ENCODE measurements at regions not wholly inside any gene's neighbourhood (a gene's known extent, or its start where the extent isn't known, plus 50 kb on each side); places are given as distances from the start of the nearest gene placed in this dataset.

DNA sequence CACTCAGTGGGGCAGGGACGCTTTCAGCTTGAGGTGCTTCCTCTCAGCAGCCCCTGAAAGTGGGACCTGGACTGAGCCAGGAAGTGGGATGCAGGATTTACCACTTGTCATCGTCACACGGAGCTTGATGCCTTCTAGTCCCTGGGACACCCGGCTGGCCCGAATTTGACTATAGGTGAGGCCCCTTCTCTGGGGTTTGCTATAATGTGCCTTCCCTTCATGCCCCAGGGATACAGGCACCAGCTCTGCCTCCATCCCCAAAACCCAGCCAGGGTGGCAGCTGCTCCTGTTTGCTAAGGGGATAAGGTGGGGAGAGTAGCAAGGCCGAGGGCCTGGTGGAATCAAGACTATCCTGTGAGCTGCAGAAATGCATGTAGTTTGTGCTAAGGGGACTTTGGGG, 235.0 kb downstream of the GLRX3 start:
- DNase-seq, result no peak

GRCh38 chr10:130371666-130372065, 235.5 kb downstream of the GLRX3 start:
- DNase-seq, result no peak

GRCh38 chr10:130372222-130372621, 236.0 kb downstream of the GLRX3 start:
- DNase-seq, result no peak

GRCh38 chr10:130372866-130373265, 236.7 kb downstream of the GLRX3 start:
- no peak for DNase-seq

- DNase-seq, result no peak
Measured at GRCh38 chr10:130377986-130378540, 241.9 kb downstream of the GLRX3 start.

DNA sequence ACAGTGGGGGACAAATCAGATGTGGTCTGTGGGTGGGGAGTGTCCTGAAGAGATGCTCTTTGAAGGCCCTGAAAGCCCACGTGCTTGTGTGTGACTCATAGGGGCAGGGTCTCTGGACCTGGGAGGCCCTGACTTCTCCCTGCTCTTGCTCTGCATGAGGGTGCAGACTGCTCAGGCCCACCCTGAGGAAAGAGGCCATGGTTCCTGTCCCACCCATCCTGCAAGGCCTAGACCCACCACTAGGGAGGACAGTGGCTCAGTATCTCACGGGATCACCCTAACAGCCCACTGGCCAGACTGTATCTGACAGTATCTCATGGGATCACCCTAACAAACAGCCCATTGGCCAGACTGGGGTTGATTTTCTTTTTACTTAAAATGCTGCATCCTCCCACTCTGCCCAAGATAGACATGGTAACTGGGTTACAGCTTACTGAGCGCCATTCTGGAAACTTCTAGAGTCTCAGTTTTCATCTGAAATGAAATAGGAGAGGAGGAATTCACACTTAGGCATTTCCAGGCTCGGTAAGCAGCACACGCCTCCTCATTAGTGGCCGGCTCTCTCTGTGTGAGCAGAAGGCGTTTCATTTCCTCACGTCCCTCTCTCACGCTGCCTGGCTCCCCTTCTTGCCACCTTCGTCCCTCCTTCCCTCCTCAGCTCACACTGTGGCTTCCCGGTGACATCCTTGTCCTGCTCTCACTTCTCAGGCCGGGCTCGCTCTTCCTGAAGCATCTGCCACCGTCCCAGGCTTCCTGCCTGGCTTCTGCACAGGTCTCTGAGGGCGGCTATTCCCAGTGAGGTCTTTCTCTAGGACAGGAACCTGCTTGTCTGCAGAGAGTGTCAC, 242.6 kb downstream of the GLRX3 start:
- DNase-seq, result no peak

DNA sequence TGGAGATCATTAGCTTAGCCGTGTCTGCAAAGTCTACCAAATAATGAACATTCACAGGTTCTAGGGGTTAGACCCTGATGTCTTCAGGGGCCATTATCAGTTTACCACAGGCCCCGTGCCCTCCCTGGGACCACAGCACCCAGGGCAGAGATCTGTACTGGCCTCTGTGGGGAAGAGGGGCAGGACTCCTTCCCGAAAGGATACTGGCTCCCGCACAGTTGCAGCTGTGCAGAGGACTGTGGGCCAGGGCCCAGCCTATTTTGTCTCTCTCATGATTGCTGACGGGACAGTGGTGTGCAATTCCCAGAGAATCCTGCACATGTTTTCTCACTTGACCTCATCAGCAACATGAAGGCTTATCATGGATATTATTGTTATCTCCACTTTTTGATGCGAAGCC, 243.9 kb downstream of the GLRX3 start:
- DNase-seq, result no peak

DNA sequence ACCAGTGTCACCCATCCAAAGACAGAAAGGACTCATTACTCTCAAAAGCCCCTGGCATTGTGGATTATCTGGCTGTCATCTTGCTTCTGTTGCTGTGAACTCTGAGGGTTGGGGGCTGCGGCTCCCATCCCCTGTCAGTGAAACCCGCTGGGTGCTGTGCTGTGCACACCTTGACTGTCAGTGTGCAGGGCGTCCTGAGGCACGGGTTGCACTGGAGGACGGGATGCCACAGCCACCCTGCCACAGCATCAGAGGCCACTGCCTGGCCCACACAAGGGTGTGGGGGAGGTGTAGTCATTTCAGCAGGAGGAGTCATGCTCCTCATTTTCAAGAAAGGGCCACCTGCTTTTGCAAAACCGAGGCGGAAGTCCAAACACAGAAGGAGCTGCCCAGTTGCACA, 245.8 kb downstream of the GLRX3 start:
- DNase-seq, result no peak

DNA sequence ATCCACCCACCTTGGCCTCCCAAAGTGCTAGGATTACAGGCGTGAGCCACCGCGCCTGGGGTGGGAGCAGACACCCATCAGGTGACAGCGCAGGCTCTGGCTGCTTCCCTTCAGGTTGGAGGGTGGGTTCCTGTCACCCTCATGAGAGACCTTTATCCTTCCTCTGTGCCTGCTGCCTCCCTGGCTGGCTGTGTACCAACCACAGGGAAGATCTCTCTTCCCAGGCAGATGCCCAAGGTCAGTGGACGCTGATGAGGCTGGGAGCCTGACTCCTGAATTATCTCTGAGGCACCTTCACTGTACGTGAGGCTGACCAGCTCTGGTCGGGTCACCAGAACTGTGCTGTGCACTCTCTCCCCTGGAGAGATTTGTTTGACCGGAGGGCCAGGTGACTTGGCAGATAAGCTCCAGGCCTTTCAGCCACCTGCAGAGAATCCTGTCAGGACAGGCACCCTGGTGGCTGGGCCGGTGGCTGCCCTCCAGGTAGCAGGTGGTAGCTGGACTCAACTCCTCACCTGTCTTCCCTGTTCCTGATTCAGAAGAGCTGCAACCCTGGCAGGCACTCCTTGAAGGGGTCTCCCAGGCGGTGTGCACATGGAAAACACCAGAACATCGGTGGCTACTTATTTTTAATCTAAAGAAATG, 251.9 kb downstream of the GLRX3 start:
- no peak for DNase-seq

DNA sequence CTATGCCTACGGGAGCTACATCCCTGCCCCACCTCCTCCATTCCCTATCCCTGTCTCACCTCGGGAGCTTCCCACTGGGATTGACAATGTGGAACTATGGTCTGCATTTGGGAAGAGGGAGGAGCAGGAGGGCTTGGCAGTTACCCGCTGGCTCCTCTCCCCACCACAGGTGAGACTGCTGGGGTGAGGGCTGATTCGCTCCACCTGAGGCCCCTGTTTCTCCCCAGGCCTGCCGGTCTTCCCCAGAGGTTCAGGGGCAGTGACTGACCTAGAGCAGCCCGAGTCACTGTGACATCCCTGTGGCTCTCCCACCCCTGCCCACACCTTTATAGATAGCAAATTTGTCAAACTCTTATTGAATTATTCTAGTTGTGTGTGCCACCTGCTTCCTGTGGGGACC, 252.6 kb downstream of the GLRX3 start:
- DNase-seq, result no peak

DNA sequence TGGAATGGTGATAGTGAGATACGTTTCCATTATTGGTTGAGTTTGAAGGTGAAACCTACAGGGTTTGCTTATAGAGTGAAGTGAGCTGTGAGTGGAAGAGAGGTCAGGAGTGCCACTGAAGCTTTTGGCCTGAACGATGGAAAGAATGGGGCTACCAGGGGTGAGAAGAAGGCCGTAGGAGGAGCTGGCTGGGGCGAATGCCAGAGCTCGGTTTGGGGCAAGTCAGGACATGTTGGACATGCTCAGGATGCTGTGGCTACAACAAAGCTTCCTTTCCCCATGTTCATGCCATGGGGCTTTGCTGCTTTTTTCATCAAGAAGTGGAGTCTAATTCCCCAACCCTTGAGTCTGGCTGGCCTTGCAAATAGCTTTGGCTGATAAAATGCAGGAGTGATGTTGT, 253.7 kb downstream of the GLRX3 start:
- no peak for DNase-seq

- no peak for DNase-seq
Measured at GRCh38 chr10:130392031-130392430, 255.8 kb downstream of the GLRX3 start.

DNA sequence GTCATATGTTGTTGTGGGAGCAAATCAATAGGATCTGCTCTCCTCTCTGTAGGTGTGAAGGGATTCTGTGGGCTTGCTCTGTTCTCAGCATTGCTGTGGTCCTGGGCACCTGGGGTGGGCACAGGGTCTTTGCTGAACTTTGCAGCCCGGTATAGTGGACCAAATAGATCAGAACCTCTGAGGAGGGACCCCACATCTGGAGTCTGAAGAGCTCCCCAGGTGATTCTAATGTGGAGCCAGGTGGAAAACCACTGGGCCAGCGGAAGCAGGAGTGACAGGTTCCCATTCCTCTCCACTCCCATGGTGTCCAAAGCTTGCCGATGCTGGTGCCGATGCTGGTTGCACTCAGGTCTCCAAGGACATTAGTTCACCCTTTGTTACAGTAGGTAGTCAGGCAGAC, 257.2 kb downstream of the GLRX3 start:
- DNase-seq, result no peak

GRCh38 chr10:130394832-130395231, 258.6 kb downstream of the GLRX3 start:
- DNase-seq, result no peak

DNA sequence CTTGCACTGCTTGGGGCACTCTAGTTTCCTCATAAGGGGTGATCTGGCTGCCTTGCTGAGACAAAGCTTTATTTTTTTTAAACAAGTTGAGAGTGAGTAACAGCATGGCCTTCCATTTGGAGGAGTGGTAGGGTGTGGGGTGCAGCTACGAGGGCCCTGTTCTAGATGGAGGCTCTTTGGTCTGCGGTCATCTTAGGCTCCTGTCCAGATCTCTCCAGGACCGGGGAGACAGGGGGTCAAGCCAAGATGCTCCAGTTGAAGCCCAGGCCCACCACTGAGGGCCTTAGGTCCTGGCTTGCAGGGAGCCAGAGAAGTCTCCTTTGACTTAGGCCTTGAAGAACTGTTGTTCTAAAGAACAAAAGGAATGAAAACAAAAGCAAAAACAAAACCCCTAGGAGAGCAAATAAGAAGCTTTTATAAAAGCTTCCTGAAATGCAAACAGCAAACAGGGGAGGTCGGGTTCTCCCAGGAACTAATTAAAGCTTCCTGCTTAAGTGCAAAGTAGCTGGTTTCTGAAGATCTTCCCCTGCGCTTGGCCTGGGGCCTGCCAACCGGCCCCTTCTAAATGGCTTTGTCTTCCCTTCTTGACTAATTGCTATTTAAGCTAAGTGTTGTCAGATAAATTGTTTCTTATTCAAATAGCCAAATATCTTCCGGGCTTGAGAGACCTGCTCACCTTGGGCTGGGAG, 259.2 kb downstream of the GLRX3 start:
- no peak for DNase-seq

DNA sequence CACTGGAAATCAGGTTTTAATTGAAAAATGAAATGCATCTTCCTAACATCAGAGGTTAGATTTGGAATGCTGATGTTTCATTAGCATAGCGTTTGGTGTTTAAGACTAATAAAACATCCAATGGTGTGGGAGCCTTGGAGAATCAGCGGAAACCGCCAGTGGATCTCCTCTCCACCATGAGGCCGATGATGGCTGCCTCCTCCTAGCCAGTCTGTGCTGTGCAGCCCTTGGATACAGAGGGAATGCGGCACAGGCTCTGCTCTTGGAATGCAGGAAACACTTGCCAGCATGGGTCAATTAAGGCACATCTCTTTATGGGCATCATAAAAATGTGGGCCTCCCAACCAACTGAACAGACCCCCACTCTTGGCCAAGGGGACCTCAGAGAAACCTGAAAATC, 259.9 kb downstream of the GLRX3 start:
- DNase-seq, result no peak

- no peak for DNase-seq
Measured at GRCh38 chr10:130398090-130398994, 262.2 kb downstream of the GLRX3 start.

- DNase-seq, result no peak
Measured at GRCh38 chr10:130399425-130399950, 263.3 kb downstream of the GLRX3 start.

GRCh38 chr10:130400890-130401289, 264.7 kb downstream of the GLRX3 start:
- no peak for DNase-seq

DNA sequence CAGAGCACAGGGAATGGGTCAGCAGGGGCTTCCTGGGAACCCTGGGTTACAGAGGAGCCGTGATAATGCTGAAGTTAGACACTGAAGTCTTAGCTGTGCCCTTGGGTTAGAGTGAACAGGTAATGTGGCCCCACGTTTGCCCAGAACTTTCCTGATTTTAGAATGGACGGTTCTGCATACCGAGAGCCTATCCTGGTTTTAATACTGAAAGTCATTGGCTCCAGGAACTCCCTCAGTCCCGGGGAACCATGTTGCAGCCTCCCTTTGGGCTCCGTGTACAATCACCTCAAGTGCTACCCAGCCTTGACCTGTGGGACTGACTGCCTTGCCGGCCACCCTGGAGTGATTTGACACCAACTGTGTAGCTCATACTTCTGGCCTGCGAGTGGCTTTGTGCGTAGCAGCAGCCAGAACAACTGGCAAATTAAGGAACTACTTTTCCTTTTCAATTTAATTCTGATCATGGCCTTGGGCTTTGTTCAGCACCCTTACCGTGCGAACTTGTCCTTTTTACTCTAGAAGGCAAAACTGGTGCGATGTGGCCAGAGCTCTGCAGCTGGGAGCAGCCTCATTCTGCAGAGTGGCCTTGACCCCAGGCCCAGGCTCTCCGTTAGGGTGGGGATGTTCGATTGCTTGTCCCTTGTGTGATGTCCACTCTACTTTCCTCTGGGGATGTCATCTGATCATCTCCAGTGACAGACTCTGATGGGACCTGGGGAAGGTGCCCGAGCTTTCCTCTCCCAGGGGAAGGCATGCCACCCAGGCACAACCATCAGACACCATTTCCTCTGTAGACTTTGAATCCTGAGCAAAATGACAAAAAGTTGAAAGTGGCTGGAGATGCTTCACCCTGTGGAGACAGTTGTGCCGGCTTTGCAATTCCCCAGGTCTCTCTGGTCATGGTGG, 265.9 kb downstream of the GLRX3 start:
- DNase-seq, result no peak
